ENCODE measurements at regions not wholly inside any gene's neighbourhood (a gene's known extent, or its start where the extent isn't known, plus 50 kb on each side); places are given as distances from the start of the nearest gene placed in this dataset.
"Not testable (repeated sequence)": the region's sequence is repeated elsewhere in the genome, so short reads cannot be mapped to it uniquely, and the experiment has no call there.

GRCh38 chr19:29048873-29049272 lies 164.1 kb downstream of the UQCRFS1 start:
- intact Hi-C loops (cut with DNase I) = no loop called here
- no peaks in the 10 kb centered on the region for H3K4me1 ChIP-seq
- no peak overlapping the region for H3K4me3 ChIP-seq
- no peak overlapping the region for H3K27ac ChIP-seq
- no peak for DNase-seq (ENCODE audit: low spot score in 2 of 2)
- no peaks in the 10 kb centered on the region for H3K36me3 ChIP-seq
- no peaks in the 10 kb centered on the region for H3K9me3 ChIP-seq
- H3K27me3 ChIP-seq = no peaks in the 10 kb centered on the region
- TF ChIP-seq CTCF (IDR thresholded peaks at IDR 0.05) = no peak

- DNase-seq (ENCODE audit: low spot score in 2 of 2) = no peak
- no peak for TF ChIP-seq CTCF (IDR thresholded peaks at IDR 0.05)
- no peaks in the 10 kb centered on the region for H3K4me1 ChIP-seq
- no peak overlapping the region for H3K4me3 ChIP-seq
- H3K27me3 ChIP-seq = no peaks in the 10 kb centered on the region
- H3K27ac ChIP-seq = no peak overlapping the region
- intact Hi-C loops (cut with DNase I) = no loop called here
- H3K9me3 ChIP-seq = no peaks in the 10 kb centered on the region
- no peaks in the 10 kb centered on the region for H3K36me3 ChIP-seq
Measured at GRCh38 chr19:29045679-29046254, 167.2 kb downstream of the UQCRFS1 start.

- H3K4me3 ChIP-seq = no peak overlapping the region
- H3K4me1 ChIP-seq = no peaks in the 10 kb centered on the region
- DNase-seq (ENCODE audit: low spot score in 2 of 2) = no peak
- H3K27me3 ChIP-seq = no peaks in the 10 kb centered on the region
- H3K27ac ChIP-seq = no peak overlapping the region
- no peaks in the 10 kb centered on the region for H3K36me3 ChIP-seq
- no peaks in the 10 kb centered on the region for H3K9me3 ChIP-seq
- no peak for TF ChIP-seq CTCF (IDR thresholded peaks at IDR 0.05)
- intact Hi-C loops (cut with DNase I) = no loop called here
Measured at GRCh38 chr19:29044037-29044436, 168.9 kb downstream of the UQCRFS1 start.

GRCh38 chr19:29042450-29042849 lies 170.5 kb downstream of the UQCRFS1 start:
- no peaks in the 10 kb centered on the region for H3K9me3 ChIP-seq
- H3K4me1 ChIP-seq = no peaks in the 10 kb centered on the region
- no peak overlapping the region for H3K27ac ChIP-seq
- no peak for TF ChIP-seq CTCF (IDR thresholded peaks at IDR 0.05)
- H3K4me3 ChIP-seq = no peak overlapping the region
- no peaks in the 10 kb centered on the region for H3K27me3 ChIP-seq
- intact Hi-C loops (cut with DNase I) = no loop called here
- no peak for DNase-seq (ENCODE audit: low spot score in 2 of 2)
- H3K36me3 ChIP-seq = no peaks in the 10 kb centered on the region

GRCh38 chr19:29040951-29041350 lies 172.0 kb downstream of the UQCRFS1 start:
- no peak for TF ChIP-seq CTCF (IDR thresholded peaks at IDR 0.05)
- H3K27me3 ChIP-seq = no peaks in the 10 kb centered on the region
- DNase-seq (ENCODE audit: low spot score in 2 of 2) = no peak
- H3K36me3 ChIP-seq = no peaks in the 10 kb centered on the region
- H3K4me3 ChIP-seq = no peak overlapping the region
- no peaks in the 10 kb centered on the region for H3K4me1 ChIP-seq
- intact Hi-C loops (cut with DNase I) = no loop called here
- no peak overlapping the region for H3K27ac ChIP-seq
- no peaks in the 10 kb centered on the region for H3K9me3 ChIP-seq

GRCh38 chr19:29040292-29040691 lies 172.7 kb downstream of the UQCRFS1 start:
- Histone ChIP-seq H3K27ac (no peak overlapping the region), H3K4me1 (no peaks in the 10 kb centered on the region), H3K27me3 (no peaks in the 10 kb centered on the region), H3K36me3 (no peaks in the 10 kb centered on the region), H3K4me3 (no peak overlapping the region), H3K9me3 (no peaks in the 10 kb centered on the region)
- no peak for DNase-seq (ENCODE audit: low spot score in 2 of 2)
- no peak for TF ChIP-seq CTCF (IDR thresholded peaks at IDR 0.05)
- intact Hi-C loops (cut with DNase I) = no loop called here

GRCh38 chr19:29039036-29039435 lies 173.9 kb downstream of the UQCRFS1 start:
- H3K4me1 ChIP-seq; H3K36me3 ChIP-seq; intact Hi-C loops (cut with DNase I); H3K9me3 ChIP-seq; H3K4me3 ChIP-seq; H3K27ac ChIP-seq; DNase-seq (ENCODE audit: low spot score in 2 of 2); H3K27me3 ChIP-seq: not testable (repeated sequence)
